ENCODE measurements at regions not wholly inside any gene's neighbourhood (a gene's known extent, or its start where the extent isn't known, plus 50 kb on each side); places are given as distances from the start of the nearest gene placed in this dataset.

- DNase-seq, result no peak
- TF ChIP-seq CTCF (IDR thresholded peaks at IDR 0.05; ENCODE audit: unreplicated experiment), result no peak
- BruUV-seq (replicated peaks), result no TSS peak
- Mint-ChIP-seq H3K4me1 (ENCODE audit: low read depth, unreplicated experiment) (no peaks in the 10 kb centered on the region), H3K36me3 (ENCODE audit: insufficient read depth, unreplicated experiment) (no peaks in the 10 kb centered on the region), H3K9me3 (ENCODE audit: low read depth, unreplicated experiment) (no peaks in the 10 kb centered on the region), H3K4me3 (ENCODE audit: low read depth, unreplicated experiment) (no peak overlapping the region), H3K27me3 (ENCODE audit: unreplicated experiment) (no peaks in the 10 kb centered on the region), H3K27ac (ENCODE audit: unreplicated experiment) (no peak overlapping the region)
- CTCF ChIA-PET, result no interaction called here
- intact Hi-C loops (cut with micrococcal nuclease; ENCODE audit: unreplicated experiment), result no loop called here
These were observed 209.2 kb upstream of the TOPAZ1 start for GRCh38 chr3:44032487-44032886.

DNA sequence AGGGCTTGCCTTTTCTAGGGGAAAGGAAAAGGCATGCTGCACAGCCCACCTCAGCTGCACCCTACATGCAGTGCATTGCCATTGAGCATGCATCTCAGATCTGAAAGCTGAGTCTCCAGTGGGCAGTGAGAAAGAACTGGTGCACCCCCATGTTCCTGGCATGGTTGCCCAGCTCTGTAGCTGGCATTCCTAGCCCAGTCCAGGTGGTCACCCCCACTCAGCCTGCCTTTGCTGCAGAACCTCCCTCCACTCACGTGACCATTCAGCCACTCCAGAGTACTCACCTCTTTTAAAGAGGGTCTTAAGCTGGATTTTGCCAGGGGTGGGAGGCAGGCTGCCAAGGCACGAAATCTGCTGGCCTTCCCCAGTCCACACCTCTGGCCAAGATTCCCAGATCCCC is 208.6 kb upstream of the TOPAZ1 start:
- no peak for DNase-seq
- no peak overlapping the region for H3K27ac Mint-ChIP-seq (ENCODE audit: unreplicated experiment)
- H3K4me1 Mint-ChIP-seq (ENCODE audit: low read depth, unreplicated experiment), result no peaks in the 10 kb centered on the region
- no peak overlapping the region for H3K4me3 Mint-ChIP-seq (ENCODE audit: low read depth, unreplicated experiment)
- H3K36me3 Mint-ChIP-seq (ENCODE audit: insufficient read depth, unreplicated experiment), result no peaks in the 10 kb centered on the region
- BruUV-seq (replicated peaks), result no TSS peak
- intact Hi-C loops (cut with micrococcal nuclease; ENCODE audit: unreplicated experiment), result no loop called here
- no peak for TF ChIP-seq CTCF (IDR thresholded peaks at IDR 0.05; ENCODE audit: unreplicated experiment)
- no peaks in the 10 kb centered on the region for H3K9me3 Mint-ChIP-seq (ENCODE audit: low read depth, unreplicated experiment)
- CTCF ChIA-PET, result no interaction called here
- no peaks in the 10 kb centered on the region for H3K27me3 Mint-ChIP-seq (ENCODE audit: unreplicated experiment)

- CTCF ChIA-PET, result no interaction called here
- intact Hi-C loops (cut with micrococcal nuclease; ENCODE audit: unreplicated experiment), result no loop called here
- H3K4me3 Mint-ChIP-seq (ENCODE audit: low read depth, unreplicated experiment), result no peak overlapping the region
- TF ChIP-seq CTCF (IDR thresholded peaks at IDR 0.05; ENCODE audit: unreplicated experiment), result no peak
- H3K27ac Mint-ChIP-seq (ENCODE audit: unreplicated experiment), result no peak overlapping the region
- no TSS peak for BruUV-seq (replicated peaks)
- no peaks in the 10 kb centered on the region for H3K36me3 Mint-ChIP-seq (ENCODE audit: insufficient read depth, unreplicated experiment)
- H3K9me3 Mint-ChIP-seq (ENCODE audit: low read depth, unreplicated experiment), result no peaks in the 10 kb centered on the region
- no peaks in the 10 kb centered on the region for H3K4me1 Mint-ChIP-seq (ENCODE audit: low read depth, unreplicated experiment)
- DNase-seq, result no peak
- H3K27me3 Mint-ChIP-seq (ENCODE audit: unreplicated experiment), result no peaks in the 10 kb centered on the region
These were observed 204.8 kb upstream of the TOPAZ1 start for GRCh38 chr3:44036850-44037249.

GRCh38 chr3:44039006-44039405 is 202.7 kb upstream of the TOPAZ1 start:
- DNase-seq, result no peak
- H3K36me3 Mint-ChIP-seq (ENCODE audit: insufficient read depth, unreplicated experiment), result no peaks in the 10 kb centered on the region
- CTCF ChIA-PET, result no interaction called here
- no peaks in the 10 kb centered on the region for H3K4me1 Mint-ChIP-seq (ENCODE audit: low read depth, unreplicated experiment)
- no peak overlapping the region for H3K4me3 Mint-ChIP-seq (ENCODE audit: low read depth, unreplicated experiment)
- TF ChIP-seq CTCF (IDR thresholded peaks at IDR 0.05; ENCODE audit: unreplicated experiment), result no peak
- intact Hi-C loops (cut with micrococcal nuclease; ENCODE audit: unreplicated experiment), result no loop called here
- no peaks in the 10 kb centered on the region for H3K9me3 Mint-ChIP-seq (ENCODE audit: low read depth, unreplicated experiment)
- BruUV-seq (replicated peaks), result no TSS peak
- H3K27me3 Mint-ChIP-seq (ENCODE audit: unreplicated experiment), result no peaks in the 10 kb centered on the region
- no peak overlapping the region for H3K27ac Mint-ChIP-seq (ENCODE audit: unreplicated experiment)

GRCh38 chr3:44041726-44042125 is 200.0 kb upstream of the TOPAZ1 start:
- peaks cover 11% of the 10 kb centered on the region for H3K4me1 Mint-ChIP-seq (ENCODE audit: low read depth, unreplicated experiment)
- BruUV-seq (replicated peaks), result no TSS peak
- H3K36me3 Mint-ChIP-seq (ENCODE audit: insufficient read depth, unreplicated experiment), result no peaks in the 10 kb centered on the region
- TF ChIP-seq CTCF (IDR thresholded peaks at IDR 0.05; ENCODE audit: unreplicated experiment), result no peak
- H3K9me3 Mint-ChIP-seq (ENCODE audit: low read depth, unreplicated experiment), result no peaks in the 10 kb centered on the region
- CTCF ChIA-PET, result no interaction called here
- no peaks in the 10 kb centered on the region for H3K27me3 Mint-ChIP-seq (ENCODE audit: unreplicated experiment)
- no peak for DNase-seq
- intact Hi-C loops (cut with micrococcal nuclease; ENCODE audit: unreplicated experiment), result no loop called here
- H3K27ac Mint-ChIP-seq (ENCODE audit: unreplicated experiment), result no peak overlapping the region
- H3K4me3 Mint-ChIP-seq (ENCODE audit: low read depth, unreplicated experiment), result no peak overlapping the region
